NT2/D1 (cell line): ENCODE measurements at regions not wholly inside any gene's neighbourhood (a gene's known extent, or its start where the extent isn't known, plus 50 kb on each side); places are given as distances from the start of the nearest gene placed in this dataset.

Source experiments
- SUZ12 ChIP-seq: IDR thresholded peaks from 2 replicates; pipeline ENCODE4 v1.6.1; 2011; ENCODE audit not compliant: insufficient read length, insufficient read depth; ENCODE audit errors: extremely low read depth
- YY1 ChIP-seq: IDR thresholded peaks from 2 replicates; pipeline ENCODE4 v1.6.1; 2011; ENCODE audit not compliant: insufficient read length, insufficient read depth
- ZNF274 ChIP-seq: IDR thresholded peaks from 2 replicates; pipeline ENCODE4 v1.6.1; 2011; ENCODE audit warnings: mild to moderate bottlenecking, low read depth, low read length

- TF ChIP-seq ZNF274 (no peak), YY1 (no peak), SUZ12 (no peak)
Measured at GRCh38 chr9:88643931-88644330, 109.0 kb downstream of the NXNL2 start.
